SHP77 (cell line): ENCODE measurements at regions not wholly inside any gene's neighbourhood (a gene's known extent, or its start where the extent isn't known, plus 50 kb on each side); places are given as distances from the start of the nearest gene placed in this dataset.
"Not testable (repeated sequence)": the region's sequence is repeated elsewhere in the genome, so short reads cannot be mapped to it uniquely, and the experiment has no call there.

Experiments used
- DNase-seq, 2 experiments: peaks; one replicate each; lab custom pipeline; 2025; lab: John Stamatoyannopoulos, UW

- DNase-seq, result no peak
Measured at GRCh38 chr2:40043641-40044040, 264.6 kb upstream of the THUMPD2 start.

GRCh38 chr2:40043191-40043590 is 264.1 kb upstream of the THUMPD2 start:
- DNase-seq, result no peak

GRCh38 chr2:40041422-40042382 is 262.6 kb upstream of the THUMPD2 start:
- no peak for DNase-seq

GRCh38 chr2:40039549-40039948 is 260.5 kb upstream of the THUMPD2 start:
- no peak for DNase-seq

- DNase-seq, result no peak
Measured at GRCh38 chr2:40038646-40039045, 259.6 kb upstream of the THUMPD2 start.

GRCh38 chr2:40037303-40037702 is 258.2 kb upstream of the THUMPD2 start:
- DNase-seq, result no peak

- DNase-seq, result no peak
Measured at GRCh38 chr2:40036241-40036640, 257.2 kb upstream of the THUMPD2 start.

- DNase-seq, result no peak
Measured at GRCh38 chr2:40034801-40035200, 255.7 kb upstream of the THUMPD2 start.

- DNase-seq, result no peak
Measured at GRCh38 chr2:40034198-40034597, 255.1 kb upstream of the THUMPD2 start.

GRCh38 chr2:40033781-40034180 is 254.7 kb upstream of the THUMPD2 start:
- DNase-seq, result no peak

GRCh38 chr2:40032650-40033319 is 253.7 kb upstream of the THUMPD2 start:
- no peak for DNase-seq

GRCh38 chr2:40030456-40030975 is 251.5 kb upstream of the THUMPD2 start:
- no peak for DNase-seq

GRCh38 chr2:40028792-40029488 is 249.9 kb upstream of the THUMPD2 start:
- DNase-seq, result no peak

GRCh38 chr2:40027968-40028367 is 248.9 kb upstream of the THUMPD2 start:
- no peak for DNase-seq

GRCh38 chr2:40025276-40025675 is 246.2 kb upstream of the THUMPD2 start:
- DNase-seq, result not testable (repeated sequence)

- DNase-seq, result no peak
Measured at GRCh38 chr2:40020997-40021396, 241.9 kb upstream of the THUMPD2 start.

- DNase-seq, result no peak
Measured at GRCh38 chr2:40016151-40016885, 237.3 kb upstream of the THUMPD2 start.

GRCh38 chr2:40013962-40014361 is 234.9 kb upstream of the THUMPD2 start:
- not testable (repeated sequence) for DNase-seq

GRCh38 chr2:40004336-40004735 is 225.3 kb upstream of the THUMPD2 start:
- no peak for DNase-seq

- DNase-seq, result no peak
Measured at GRCh38 chr2:40002339-40002738, 223.3 kb upstream of the THUMPD2 start.

- DNase-seq, result no peak
Measured at GRCh38 chr2:39999864-40000263, 220.8 kb upstream of the THUMPD2 start.

GRCh38 chr2:39998617-39999016 is 219.6 kb upstream of the THUMPD2 start:
- DNase-seq, result no peak
